IgD-negative memory B cell (primary cell): ENCODE measurements at regions not wholly inside any gene's neighbourhood (a gene's known extent, or its start where the extent isn't known, plus 50 kb on each side); places are given as distances from the start of the nearest gene placed in this dataset.

Source experiments
- H3K27ac Mint-ChIP-seq, 3 donors: one replicate each; pipeline ENCODE4 v1.8.0; 2020 to 2022; ENCODE audit warnings: mild to moderate bottlenecking in 3 of 3, mixed read lengths in 3 of 3, moderate library complexity in 1 of 3
- H3K27me3 Mint-ChIP-seq: one replicate; pipeline ENCODE4 v1.8.0; 2021; ENCODE audit warnings: mixed read lengths
- H3K36me3 Mint-ChIP-seq: one replicate; pipeline ENCODE4 v1.8.0; 2020; ENCODE audit warnings: mild to moderate bottlenecking, mixed read lengths
- H3K4me1 Mint-ChIP-seq, 3 donors: one replicate each; pipeline ENCODE4 v1.8.0; 2020 to 2022; ENCODE audit warnings: mixed read lengths in 3 of 3, mild to moderate bottlenecking in 1 of 3
- H3K4me3 Mint-ChIP-seq, 4 donors: one replicate each; pipeline ENCODE4 v1.8.0; 2020 to 2022; ENCODE audit warnings: mild to moderate bottlenecking in 4 of 4, mixed read lengths in 4 of 4, moderate library complexity in 3 of 4
- H3K9me3 Mint-ChIP-seq, 3 donors: one replicate each; pipeline ENCODE4 v1.8.0; 2020 to 2021; ENCODE audit warnings: mixed read lengths in 3 of 3, mild to moderate bottlenecking in 1 of 3

GRCh38 chr12:98294051-98294805, 221.2 kb upstream of the TMPO start:
- no peak overlapping the region for H3K27ac Mint-ChIP-seq
- H3K36me3 Mint-ChIP-seq: no peaks in the 10 kb centered on the region
- peaks cover 10% of the 10 kb centered on the region for H3K27me3 Mint-ChIP-seq
- no peaks in the 10 kb centered on the region for H3K4me1 Mint-ChIP-seq
- H3K9me3 Mint-ChIP-seq: peaks cover 0 to 5% (median 0%) of the 10 kb centered on the region in 3 donors
- no peak overlapping the region for H3K4me3 Mint-ChIP-seq

GRCh38 chr12:98295681-98296080, 219.7 kb upstream of the TMPO start:
- Mint-ChIP-seq H3K27me3 (peaks cover 10% of the 10 kb centered on the region), H3K27ac (no peak overlapping the region), H3K4me1 (no peaks in the 10 kb centered on the region), H3K36me3 (no peaks in the 10 kb centered on the region), H3K4me3 (no peak overlapping the region), H3K9me3 (peaks cover 0 to 5% (median 0%) of the 10 kb centered on the region in 3 donors)

GRCh38 chr12:98296462-98297079, 218.8 kb upstream of the TMPO start:
- no peak overlapping the region for H3K27ac Mint-ChIP-seq
- no peaks in the 10 kb centered on the region for H3K4me1 Mint-ChIP-seq
- H3K4me3 Mint-ChIP-seq: no peak overlapping the region
- H3K9me3 Mint-ChIP-seq: peaks cover 0 to 5% (median 3%) of the 10 kb centered on the region in 3 donors
- H3K27me3 Mint-ChIP-seq: peaks cover 10% of the 10 kb centered on the region
- no peaks in the 10 kb centered on the region for H3K36me3 Mint-ChIP-seq

- no peak overlapping the region for H3K4me3 Mint-ChIP-seq
These were observed 217.9 kb upstream of the TMPO start for GRCh38 chr12:98297538-98297937.

DNA sequence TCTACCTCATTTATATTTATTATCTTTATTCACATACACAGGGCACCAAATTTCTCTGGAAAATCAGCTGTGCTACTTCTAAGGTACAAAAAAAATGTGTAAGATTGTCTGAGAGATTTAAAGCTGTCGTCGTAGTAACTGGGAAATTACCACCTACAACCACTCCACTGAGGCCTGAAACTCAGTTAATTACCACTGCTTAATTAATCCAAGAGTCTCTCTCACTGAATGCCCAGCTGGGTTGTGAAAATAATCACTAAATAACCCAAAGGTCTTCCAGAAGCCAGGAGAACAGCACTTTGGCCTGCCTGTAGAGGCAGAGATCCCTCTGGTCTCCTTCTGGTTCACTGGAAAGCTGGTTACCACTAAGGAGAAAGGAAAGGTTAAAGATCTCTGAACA, 207.2 kb upstream of the TMPO start:
- H3K4me1 Mint-ChIP-seq: no peaks in the 10 kb centered on the region
- no peaks in the 10 kb centered on the region for H3K27me3 Mint-ChIP-seq
- no peaks in the 10 kb centered on the region for H3K9me3 Mint-ChIP-seq
- H3K4me3 Mint-ChIP-seq: no peak overlapping the region
- no peaks in the 10 kb centered on the region for H3K36me3 Mint-ChIP-seq
- H3K27ac Mint-ChIP-seq: no peak overlapping the region

More at GRCh38 chr12:98297538-98297937, 217.9 kb upstream of the TMPO start:
- Mint-ChIP-seq H3K4me1 (no peaks in the 10 kb centered on the region), H3K36me3 (no peaks in the 10 kb centered on the region), H3K9me3 (peaks cover 0 to 5% (median 3%) of the 10 kb centered on the region in 3 donors), H3K27me3 (peaks cover 6% of the 10 kb centered on the region), H3K27ac (no peak overlapping the region)

DNA sequence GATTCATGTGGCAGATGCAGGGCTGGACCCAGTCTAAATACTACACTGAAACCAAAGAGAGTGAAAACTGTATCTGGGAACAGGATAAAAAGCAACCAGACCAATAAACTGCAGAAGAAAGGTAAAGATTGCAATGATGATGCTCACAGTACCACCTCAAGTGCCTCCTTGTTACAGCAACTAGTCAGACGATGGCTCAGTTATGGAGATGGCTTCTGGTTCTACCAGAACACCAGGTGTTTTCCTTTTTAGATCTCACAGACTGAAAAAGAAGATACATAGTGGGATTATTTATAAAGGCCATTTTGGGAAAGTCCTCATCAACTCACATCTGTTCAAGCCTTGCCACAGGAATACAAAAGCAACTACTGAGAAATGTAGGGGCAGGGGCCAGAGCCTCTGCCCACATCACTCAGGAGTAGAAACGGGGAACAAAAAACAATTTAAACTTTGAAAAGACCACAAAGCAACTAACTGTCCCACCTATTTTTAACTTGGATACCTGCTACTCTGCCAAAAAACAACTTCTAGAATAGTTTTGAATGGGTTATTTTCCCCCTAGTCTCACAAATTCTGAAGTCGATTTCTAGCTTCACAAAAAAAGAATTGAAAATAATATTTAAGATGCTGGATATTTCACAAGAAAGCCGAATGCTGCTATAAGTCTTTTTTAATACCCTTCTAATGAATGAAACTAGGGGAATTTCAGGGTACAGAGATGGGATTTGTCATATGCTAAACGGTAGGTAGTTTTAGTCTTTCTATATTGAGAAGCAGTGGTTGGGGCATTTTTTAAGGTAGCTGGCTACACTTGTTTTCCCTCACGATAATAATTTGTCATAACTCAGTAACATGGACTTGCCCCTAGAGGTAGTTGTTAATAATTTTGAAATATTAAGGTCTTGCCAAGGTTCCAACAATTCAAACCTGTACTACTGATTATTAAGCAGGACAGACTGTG, 197.2 kb upstream of the TMPO start:
- H3K27me3 Mint-ChIP-seq: no peaks in the 10 kb centered on the region
- no peak overlapping the region for H3K4me3 Mint-ChIP-seq
- no peaks in the 10 kb centered on the region for H3K4me1 Mint-ChIP-seq
- no peak overlapping the region for H3K27ac Mint-ChIP-seq
- peaks cover 0 to 8% (median 1%) of the 10 kb centered on the region in 3 donors for H3K9me3 Mint-ChIP-seq
- no peaks in the 10 kb centered on the region for H3K36me3 Mint-ChIP-seq

- Mint-ChIP-seq H3K36me3 (no peaks in the 10 kb centered on the region), H3K27ac (no peak overlapping the region), H3K4me1 (no peaks in the 10 kb centered on the region), H3K27me3 (no peaks in the 10 kb centered on the region), H3K9me3 (peaks cover 0 to 5% (median 1%) of the 10 kb centered on the region in 3 donors), H3K4me3 (no peak overlapping the region)
These were observed 195.5 kb upstream of the TMPO start for GRCh38 chr12:98319716-98320425.

GRCh38 chr12:98325003-98325402, 190.4 kb upstream of the TMPO start:
- Mint-ChIP-seq H3K4me3 (no peak overlapping the region), H3K36me3 (peaks cover 2% of the 10 kb centered on the region), H3K27ac (no peak overlapping the region), H3K27me3 (no peaks in the 10 kb centered on the region), H3K9me3 (peaks cover 0 to 5% (median 0%) of the 10 kb centered on the region in 3 donors), H3K4me1 (no peaks in the 10 kb centered on the region)

DNA sequence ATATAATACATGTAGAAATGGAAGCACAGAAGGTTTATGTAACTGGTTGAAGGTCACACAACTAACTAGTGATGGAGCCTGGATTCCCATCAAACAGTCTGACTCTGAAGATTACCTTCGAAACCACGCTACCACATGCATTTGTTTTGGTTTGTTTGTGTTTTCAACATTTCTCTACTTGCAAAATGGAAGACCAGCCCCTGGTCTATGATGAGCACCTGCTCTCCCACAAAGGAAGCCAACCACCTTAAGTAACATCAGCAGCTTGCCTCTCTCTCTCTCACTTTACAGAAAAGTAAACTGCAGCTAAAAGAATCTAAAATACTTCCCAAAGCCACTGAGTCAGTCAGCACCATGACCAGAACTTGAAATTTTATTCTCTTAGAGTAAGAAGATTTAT, 186.9 kb upstream of the TMPO start:
- Mint-ChIP-seq H3K4me3 (no peak overlapping the region), H3K9me3 (peaks cover 0 to 2% (median 0%) of the 10 kb centered on the region in 3 donors), H3K4me1 (no peaks in the 10 kb centered on the region), H3K27me3 (peaks cover 7% of the 10 kb centered on the region), H3K36me3 (peaks cover 2% of the 10 kb centered on the region), H3K27ac (no peak overlapping the region)

- peaks cover 7% of the 10 kb centered on the region for H3K27me3 Mint-ChIP-seq
- H3K36me3 Mint-ChIP-seq: peaks cover 2% of the 10 kb centered on the region
- no peak overlapping the region for H3K4me3 Mint-ChIP-seq
- no peak overlapping the region for H3K27ac Mint-ChIP-seq
- H3K9me3 Mint-ChIP-seq: peaks cover 0 to 2% (median 0%) of the 10 kb centered on the region in 3 donors
- H3K4me1 Mint-ChIP-seq: no peaks in the 10 kb centered on the region
These were observed 185.8 kb upstream of the TMPO start for GRCh38 chr12:98329589-98329988.

GRCh38 chr12:98332642-98333041, 182.7 kb upstream of the TMPO start:
- H3K27me3 Mint-ChIP-seq: peaks cover 11% of the 10 kb centered on the region
- peaks cover 0 to 2% (median 0%) of the 10 kb centered on the region in 3 donors for H3K9me3 Mint-ChIP-seq
- no peak overlapping the region for H3K4me3 Mint-ChIP-seq
- peaks cover 2% of the 10 kb centered on the region for H3K36me3 Mint-ChIP-seq
- H3K4me1 Mint-ChIP-seq: no peaks in the 10 kb centered on the region
- H3K27ac Mint-ChIP-seq: no peak overlapping the region

DNA sequence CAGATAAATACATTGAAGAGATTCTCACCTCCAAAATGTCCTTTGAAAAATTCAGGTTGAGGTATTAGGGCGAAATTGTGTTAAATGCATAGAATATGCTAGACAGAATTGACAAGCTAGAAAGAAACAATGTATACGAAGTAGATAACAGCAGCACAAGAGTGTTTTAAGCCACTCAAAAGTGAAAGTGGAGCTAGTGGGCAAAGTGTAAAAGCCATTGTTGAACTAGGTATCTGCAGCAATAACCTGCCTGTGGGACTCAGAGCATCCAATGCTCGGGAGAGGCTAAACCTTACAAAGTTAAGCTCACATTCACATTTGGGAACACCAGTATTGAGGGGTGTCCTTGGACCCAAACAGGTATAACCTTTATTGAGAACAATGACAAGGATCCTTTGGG, 180.6 kb upstream of the TMPO start:
- Mint-ChIP-seq H3K27ac (no peak overlapping the region), H3K36me3 (no peaks in the 10 kb centered on the region), H3K27me3 (peaks cover 13% of the 10 kb centered on the region), H3K4me3 (no peak overlapping the region), H3K9me3 (peaks cover 0 to 2% (median 0%) of the 10 kb centered on the region in 3 donors), H3K4me1 (no peaks in the 10 kb centered on the region)

- Mint-ChIP-seq H3K9me3 (peaks cover 0 to 6% (median 0%) of the 10 kb centered on the region in 3 donors), H3K27me3 (peaks cover 12% of the 10 kb centered on the region), H3K4me3 (no peak overlapping the region), H3K4me1 (peaks cover 0 to 1% (median 0%) of the 10 kb centered on the region in 3 donors), H3K36me3 (no peaks in the 10 kb centered on the region), H3K27ac (no peak overlapping the region)
These were observed 174.4 kb upstream of the TMPO start for GRCh38 chr12:98341026-98341425.

GRCh38 chr12:98341732-98342131, 173.7 kb upstream of the TMPO start:
- H3K9me3 Mint-ChIP-seq: peaks cover 0 to 6% (median 0%) of the 10 kb centered on the region in 3 donors
- H3K36me3 Mint-ChIP-seq: no peaks in the 10 kb centered on the region
- H3K4me3 Mint-ChIP-seq: no peak overlapping the region
- no peak overlapping the region for H3K27ac Mint-ChIP-seq
- H3K4me1 Mint-ChIP-seq: peaks cover 0 to 1% (median 0%) of the 10 kb centered on the region in 3 donors
- peaks cover 8% of the 10 kb centered on the region for H3K27me3 Mint-ChIP-seq
